ENCODE measurements at regions not wholly inside any gene's neighbourhood (a gene's known extent, or its start where the extent isn't known, plus 50 kb on each side); places are given as distances from the start of the nearest gene placed in this dataset.
"Not testable (repeated sequence)": the region's sequence is repeated elsewhere in the genome, so short reads cannot be mapped to it uniquely, and the experiment has no call there.

DNA sequence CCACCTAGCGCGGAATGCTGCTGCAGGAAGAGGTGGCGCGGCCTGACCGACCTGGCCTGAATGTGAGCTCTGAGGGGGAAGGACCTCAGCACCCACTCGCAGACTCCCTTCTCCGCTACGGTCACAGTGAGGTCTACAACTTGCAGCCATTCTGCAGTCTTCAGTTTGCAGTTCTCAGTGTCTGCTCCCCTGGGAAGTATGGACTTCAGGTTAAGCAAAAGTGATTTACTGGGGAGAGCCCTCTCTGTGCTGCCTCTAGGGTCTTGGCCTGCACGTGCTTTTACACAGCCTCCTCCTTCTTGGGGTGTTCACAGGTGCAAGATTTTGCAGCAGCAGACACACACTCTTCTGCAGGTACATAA lies 296.0 kb downstream of the OMA1 start:
- no peak for DNase-seq

DNA sequence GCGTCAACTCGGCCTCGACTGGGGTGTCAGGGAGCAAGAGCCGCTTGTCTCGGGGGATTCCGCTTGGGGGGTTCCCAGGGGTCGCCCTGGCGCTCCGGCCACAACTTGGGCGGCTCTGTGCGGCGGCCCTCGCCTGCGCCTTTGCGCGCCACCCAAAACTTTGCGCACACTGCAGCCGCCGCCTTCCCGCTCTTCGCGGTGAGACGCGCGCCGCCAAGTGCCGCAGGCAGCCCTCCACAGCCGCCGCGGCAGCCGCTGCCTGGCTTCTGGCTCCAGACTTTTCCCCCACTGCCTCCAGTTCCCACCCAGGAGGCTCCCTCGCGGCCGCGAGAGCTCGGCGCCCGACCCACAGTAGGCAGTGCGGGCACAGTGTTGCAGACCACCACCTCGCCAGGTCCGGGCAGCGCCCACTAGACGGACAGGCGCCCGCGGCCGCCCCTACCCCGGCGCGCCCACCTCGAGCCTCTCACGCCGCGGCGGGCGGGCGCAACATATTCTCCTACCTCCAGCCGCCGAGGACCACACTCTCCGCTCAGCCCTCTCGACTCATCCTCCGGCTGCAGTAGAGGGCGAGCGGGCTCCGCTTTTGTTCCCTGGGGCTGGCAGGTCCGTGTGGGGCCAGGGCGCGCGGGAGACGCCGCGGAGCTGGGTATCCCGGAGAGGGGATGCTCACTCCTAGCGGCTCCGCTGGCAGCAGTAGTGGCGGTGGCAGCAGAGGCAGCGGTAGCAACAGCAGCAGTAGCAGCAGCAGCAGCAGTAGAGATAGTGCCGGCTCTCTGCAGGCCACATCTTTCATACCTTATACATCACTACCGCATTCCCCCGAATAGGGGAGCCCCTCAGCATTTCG lies 296.6 kb downstream of the OMA1 start:
- peak; percentile 25 for DNase-seq

DNA sequence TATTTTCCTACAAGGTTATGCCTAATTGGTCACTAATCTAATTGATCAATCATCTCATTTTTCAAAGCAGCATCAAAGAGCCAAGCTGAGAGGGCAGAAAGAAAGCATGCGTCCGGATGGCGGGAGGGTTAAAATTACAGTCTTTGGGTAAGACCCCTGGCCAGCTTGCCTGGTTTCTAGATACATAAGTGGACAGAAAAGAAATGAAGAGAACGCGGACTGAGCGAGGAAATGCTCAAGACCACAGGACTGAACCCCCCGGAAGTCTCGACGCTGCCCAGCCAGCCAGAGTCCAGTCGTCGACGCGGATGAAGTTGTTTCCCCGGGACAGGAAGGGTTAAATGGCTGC lies 297.2 kb downstream of the OMA1 start:
- DNase-seq, result no peak

DNA sequence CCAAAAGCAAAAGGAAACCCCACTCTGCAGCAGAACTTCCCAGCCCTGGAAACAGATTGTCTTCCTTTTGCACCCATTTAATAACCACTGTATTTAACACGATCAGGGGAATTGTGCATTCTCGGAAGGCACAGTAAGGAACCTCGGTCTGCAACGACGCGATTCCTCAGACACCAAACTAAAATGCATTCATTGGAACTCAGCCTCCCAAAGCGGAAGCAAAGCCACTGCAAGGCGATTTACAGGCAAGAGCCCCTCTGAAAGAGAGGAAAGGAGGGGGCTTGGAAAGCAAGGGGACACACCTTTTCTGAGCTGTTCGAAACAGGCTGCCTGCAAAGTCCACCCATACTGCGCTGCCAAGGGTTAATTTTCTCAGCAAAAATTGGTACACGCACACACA lies 297.7 kb downstream of the OMA1 start:
- no peak for DNase-seq

DNA sequence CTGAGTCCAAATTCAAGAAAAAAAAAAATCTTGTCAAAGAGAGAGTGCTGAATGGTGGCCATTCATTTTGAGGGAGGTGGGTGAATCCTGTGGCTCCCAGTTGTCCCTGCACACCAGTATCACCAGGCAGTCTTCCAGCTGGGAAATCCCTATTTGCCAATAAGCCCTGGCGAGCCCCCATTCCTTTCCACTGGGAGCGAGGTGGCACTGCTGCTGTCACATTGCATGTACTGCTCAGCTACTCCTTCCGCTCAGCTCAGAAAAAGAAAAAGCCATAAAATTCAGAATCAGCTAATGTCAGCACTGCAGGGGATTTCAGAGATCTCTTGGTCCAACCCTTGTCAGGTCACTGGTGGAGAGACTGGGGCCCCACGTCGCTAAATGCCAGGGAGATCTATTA lies 298.5 kb downstream of the OMA1 start:
- DNase-seq, result no peak

DNA sequence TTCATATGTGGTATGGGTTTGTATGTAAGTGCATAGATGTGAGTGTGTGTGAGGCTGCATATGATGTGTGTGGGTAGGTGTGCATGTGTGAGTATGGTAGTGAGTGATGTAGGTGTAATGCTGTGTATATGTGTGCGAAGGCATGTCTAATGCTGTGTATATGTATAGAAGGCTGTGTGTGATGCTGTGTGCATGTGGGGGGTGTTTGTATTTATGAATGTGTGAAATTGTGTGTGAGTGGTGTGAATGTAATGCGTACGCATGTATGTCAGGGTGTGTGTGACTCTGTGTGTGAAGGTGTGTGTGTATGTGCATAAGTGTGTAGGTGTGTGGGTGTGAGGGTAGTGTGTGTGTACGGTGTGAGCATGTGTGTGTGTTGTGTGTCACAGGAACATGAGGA lies 300.0 kb downstream of the OMA1 start:
- no peak for DNase-seq

DNA sequence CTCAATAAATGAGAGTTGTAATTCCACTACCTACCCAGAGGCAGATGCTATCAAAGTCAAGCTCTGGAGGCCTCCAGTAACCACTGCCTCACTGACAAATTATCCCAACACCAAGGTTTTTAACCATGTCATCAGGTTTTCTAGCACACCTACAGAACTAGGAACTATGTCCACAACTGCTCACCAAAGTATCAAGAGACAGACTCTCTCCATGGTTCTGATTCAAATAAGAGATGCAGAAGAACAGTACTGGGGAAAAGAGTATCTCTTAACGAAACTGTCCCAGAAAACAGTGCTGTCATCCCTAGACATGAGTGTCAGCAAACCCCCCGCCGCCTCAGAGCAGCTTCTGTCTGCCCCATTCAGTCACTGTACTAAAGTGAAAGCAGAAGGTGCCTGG lies 301.7 kb downstream of the OMA1 start:
- no peak for DNase-seq

DNA sequence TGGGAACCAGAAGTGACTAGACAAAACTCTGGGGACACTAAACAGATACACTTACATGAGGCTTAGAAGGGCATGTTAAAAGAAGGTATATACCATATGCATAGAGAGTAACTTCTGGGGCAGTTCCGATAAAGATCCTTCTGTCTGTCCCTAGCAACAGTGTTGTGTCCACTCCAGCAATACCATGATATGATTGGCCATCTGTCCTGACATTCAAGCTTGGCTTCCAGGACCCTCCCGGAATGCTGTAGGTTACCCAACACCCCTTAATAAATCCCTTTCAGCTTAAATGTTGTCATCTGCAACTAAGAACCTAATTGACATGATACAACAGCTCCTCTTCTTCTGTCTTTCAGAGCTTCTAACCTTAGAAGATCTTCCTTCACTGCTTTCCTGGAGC lies 307.7 kb downstream of the OMA1 start:
- DNase-seq, result no peak

DNA sequence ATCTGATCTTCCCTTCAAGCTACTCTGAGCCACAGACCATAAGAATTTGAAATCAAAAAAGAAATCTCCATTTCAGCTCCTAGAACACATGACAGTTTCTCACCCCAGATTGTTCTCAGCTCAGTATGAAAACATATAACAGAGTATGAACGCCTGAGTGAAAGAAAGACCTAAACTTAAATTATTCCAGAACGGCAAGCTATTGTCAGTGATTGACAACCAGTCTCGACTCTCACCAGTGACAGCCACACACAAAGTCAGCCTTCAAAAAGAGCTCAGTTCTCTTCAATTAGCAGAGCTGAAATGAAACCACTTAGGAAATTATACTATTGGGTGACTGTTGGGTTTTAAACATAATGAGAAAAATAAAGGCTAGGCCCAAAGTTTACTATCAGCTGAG lies 312.8 kb downstream of the OMA1 start:
- no peak for DNase-seq

DNA sequence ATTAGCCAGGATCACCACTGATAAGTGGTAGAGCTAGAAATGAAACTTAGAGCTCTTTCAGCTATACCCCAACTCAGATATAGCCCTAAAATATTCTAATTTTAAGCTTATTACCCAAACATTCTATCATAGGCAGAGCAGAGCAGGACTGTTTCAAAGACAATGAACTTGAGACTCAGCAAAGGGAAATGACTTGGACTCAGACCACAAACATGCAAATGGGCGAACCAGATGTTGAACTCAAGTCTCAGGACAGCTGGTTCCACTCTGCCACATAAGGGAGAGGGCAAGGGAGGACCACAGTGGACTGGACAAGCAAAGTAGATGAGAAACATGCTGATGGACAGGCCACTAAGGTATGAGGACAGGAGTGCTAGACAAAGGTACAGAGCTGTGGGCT lies 315.3 kb downstream of the OMA1 start:
- DNase-seq, result no peak

DNA sequence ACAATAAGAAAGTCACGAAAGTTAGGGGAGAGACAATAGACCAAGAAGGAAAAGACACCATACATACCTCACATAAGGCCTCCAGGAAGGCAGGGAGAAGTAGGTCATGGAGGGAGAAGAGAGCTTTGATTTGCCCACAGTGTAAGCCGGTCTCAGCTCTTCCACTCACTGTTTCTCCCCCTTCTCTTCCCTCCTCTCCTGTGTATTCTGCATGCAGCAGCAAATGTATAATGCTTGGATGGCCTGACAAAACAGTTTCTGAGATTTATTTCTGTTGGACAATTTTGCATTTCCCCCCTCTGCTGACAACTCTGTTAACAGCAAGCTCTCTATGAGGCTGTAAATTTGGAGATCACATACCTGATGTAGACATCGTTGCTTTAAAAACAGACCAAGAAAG lies 318.9 kb downstream of the OMA1 start:
- no peak for DNase-seq

DNA sequence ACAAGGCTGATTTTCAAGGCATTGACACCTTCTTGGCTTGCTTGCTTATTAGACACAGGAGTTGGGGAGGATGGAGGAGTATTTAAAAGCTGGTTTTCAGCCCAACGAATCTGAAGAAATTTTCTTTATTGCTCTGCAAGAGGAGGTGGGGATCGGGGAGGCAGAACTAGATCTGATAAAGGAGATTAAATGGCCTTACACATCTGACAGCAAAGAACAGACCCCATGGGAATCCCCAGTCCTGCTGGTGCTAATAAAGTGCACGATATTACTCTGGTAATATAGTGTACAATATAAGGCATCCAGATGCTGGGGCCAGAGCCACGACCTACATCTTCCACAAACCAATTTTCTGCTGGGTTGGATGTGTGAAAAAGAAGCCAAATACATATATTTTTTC lies 323.0 kb downstream of the OMA1 start:
- no peak for DNase-seq

DNA sequence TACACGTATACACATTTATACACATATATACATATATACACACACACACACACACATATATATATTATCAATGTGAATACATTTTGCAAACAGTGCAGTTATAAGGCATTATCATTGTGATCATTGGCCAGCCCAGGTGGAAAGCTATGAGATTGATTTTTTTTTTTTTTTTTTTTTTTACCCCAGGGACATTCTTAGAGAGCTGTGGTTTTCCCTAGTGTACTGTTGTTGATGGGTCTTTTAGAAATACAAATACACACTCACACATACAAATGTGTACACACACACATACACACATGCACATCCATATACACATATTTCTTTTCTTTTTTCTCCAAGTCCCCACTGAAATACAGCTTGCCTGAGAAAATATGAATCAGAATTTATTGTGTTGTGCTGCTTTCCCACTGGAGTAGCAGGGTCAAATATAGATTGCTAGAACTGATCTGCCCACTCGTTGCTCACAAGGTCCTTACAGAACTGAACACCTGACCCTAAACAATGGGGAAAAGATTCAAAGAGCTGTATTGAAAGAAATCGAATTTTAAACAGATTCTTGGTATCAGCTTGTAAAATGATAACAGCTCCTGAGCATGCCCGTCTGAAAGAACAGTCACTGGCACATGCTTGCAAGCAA lies 325.6 kb downstream of the OMA1 start:
- no peak for DNase-seq

DNA sequence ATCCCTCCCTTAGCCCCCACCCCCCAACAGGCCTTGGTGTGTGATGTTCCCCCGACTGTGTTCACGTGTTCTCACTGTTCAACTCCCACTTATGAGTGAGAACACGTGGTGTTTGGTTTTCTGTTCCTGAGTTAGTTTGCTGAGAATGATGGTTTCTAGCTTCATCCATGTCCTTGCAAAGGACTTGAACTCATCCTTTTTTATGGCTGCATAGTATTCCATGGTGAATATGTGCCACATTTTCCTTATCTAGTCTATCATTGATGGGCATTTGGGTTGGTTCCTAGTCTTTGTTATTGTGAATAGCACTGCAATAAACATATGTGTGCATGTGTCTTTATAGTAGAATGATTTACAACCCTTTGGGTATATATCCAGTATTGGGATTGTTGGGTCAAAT lies 330.4 kb downstream of the OMA1 start:
- not testable (repeated sequence) for DNase-seq

DNA sequence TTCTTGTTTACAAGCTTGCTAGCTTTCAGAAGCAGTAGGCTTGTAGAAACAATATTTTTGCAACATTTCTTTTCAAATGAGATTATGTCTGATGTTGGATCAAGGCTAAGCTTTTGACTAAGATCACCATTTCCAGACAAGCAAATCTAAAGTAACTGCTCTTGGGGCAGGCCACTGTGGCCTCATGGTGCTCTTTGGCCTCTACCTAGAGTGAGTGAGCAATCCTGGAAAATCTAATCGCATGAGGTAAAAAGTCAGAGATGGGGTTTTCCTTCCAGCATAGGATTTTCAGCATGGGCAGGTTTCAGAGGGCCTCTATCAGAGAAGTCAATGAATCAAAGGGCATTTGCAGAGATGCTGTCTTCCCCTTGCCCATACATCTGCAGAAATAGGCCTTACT lies 331.9 kb downstream of the OMA1 start:
- no peak for DNase-seq

DNA sequence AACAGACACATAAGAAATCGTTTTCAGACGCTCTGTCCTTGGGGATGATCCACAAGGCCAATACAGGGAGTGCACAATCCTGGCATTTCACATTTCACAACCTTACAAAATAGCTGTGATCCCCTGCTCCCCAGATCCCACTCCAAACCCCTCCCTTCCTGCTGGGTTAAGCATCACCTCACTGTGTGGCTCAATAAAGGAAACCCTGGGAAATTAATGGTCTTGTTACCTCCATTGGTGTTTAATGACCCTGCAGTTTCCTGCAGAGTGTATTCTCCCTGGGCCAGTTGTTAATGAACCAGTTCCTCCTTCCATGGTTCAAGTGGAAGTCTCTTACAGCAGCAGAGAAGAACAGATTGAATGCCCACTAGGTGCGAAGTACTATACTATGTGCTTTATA lies 334.7 kb downstream of the OMA1 start:
- DNase-seq, result no peak

DNA sequence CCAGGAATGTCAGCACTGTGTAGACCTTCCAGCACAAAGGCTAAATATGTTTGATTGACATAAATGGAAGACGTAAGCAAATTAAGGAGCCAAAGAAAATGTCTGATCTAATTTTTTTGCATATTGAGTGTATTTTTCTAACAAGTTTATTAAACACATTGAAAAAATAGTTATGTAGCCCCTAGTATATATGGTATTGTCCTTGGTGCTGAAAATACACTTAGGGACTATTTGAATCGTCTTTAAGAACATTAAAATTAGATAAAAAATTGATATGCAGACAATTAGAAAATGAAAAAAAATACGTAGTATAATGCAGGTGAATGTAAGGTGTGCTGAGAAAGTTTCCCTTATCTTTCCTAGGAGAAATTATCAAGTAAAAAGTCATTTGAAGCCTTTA lies 337.0 kb downstream of the OMA1 start:
- DNase-seq, result no peak

DNA sequence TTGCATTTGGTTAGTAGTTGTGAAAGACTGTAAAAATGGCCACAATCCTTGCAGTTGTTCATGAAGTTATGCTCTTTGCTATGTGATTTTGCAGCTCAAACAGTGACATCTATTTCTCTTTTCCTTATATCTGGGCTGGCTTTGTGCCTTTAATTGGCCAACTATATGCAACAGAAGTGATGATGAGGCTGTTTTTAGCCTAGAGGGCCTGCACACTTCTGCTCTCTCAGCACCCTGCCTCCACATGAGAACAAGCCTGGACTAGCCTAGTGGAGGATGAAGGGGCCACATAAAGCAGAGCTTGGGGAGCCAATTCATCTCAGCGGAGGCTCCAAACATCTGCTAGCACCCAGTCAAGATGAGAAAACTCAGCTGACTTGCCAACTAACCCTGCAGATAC lies 339.8 kb downstream of the OMA1 start:
- DNase-seq, result no peak

DNA sequence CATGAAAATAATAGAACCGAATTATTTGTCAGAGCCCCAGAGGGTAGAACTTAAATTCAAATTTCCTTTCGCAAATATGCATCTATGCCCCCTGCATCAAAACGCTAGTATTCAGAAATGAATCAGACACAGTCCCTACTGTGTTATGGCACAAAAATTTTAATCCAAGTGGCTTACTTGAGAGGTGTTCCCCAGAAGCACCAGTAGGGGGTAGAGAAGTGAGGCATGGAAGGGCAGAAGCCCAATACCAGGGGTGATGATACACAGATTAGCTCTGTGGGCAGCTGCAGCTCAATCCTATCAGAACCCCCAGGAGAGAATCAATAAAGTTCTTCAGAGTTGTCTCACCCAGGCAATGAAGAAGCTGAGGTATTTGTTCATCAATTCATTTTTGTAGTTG lies 342.2 kb downstream of the OMA1 start:
- DNase-seq, result peak; percentile 1

DNA sequence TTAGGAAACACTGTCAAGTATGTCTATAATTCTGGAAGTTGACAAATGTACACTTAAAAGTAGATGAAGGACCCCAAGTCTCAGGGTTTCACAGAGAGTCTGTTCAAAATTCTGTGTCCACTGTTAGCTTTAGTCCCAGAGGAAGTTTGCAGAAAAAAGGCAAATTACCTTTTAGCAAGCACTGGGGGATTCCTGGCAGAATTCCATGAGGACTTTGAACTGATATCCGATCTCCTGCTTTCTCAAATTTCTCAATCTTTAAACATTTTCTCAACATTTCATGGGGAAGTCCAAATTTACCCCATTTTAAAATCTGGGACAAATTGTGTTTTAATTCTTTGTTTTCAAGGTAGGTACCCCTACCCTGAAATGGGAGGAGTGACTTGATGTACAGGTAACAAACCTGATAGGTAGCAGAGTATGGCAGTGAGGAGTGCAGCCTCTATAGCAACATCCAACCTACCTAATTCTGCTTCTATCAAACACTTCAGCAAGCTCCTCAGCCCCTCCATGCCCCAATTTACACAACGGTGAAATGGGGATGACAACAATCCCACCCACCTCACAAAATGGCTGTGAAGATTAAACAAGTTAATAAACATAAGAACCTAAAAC lies 344.9 kb downstream of the OMA1 start:
- no peak for DNase-seq

DNA sequence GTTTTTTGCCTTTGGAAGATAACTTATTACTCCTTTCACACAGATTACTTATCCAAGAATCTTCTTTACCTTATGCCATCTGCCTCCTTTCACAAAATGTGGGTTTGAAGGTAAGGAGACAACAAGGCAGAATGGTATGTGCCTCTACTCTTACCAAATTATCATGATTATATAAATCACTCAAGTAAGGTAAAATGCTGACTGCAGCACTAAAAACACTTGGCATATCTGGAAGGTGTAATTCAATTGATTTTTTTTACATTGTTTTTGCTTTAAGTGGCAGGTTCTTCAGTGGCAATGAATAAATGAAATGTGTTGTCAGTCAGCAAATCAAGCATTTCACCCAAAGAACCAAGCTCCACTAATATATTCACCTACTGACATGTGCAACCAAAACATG lies 346.1 kb downstream of the OMA1 start:
- no peak for DNase-seq

DNA sequence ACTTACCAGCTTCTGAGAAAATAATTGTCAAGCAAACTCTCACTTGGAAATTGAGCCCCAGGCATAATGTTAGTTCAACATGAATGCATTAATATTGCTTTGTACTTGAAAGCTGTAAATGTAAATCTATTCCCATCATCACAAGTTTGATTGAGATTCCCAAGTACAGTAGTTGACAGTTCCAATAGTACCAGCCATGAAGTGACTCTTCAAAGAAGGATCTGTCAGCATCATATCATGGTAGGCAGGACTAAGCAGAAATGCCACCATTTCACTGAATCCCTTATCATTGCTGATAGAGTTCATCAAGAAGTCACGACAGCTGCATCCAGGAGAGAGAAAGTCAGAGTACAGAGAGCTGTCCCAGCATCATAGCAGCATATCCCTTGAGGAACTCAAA lies 348.7 kb downstream of the OMA1 start:
- DNase-seq, result no peak

DNA sequence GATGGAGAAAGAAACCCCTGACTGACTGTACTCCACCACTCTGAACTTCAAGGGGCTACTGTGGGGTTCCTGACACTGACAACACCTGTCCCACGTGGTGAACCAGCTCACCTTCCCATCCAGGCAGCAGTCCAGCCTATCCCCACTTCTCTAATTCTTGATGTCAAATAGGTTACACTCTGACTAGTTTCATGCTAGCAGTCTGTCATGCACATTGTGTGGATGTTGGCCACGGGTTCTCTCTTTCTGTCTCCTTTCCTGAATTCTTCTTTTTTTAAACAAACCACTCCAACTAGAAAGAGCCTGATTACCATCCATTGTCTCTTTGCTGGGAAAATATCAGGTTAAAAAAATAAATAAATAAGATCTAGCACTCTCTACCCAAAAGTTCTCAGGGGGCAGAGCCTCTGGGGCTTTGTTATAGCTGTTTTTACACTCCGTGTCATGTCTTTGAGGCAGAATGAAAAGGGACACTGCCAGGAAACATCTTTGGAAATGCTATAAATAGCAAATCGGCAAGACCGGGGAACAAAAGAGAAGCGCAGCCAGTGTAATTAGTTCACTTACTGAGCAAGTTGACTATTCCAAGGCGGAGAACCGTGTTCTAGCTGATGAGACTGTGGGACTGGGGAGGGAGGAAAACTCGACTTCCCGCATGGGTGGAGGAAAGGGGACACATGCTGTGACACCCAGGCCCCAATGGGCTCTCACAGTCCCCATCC lies 356.1 kb downstream of the OMA1 start:
- no peak for DNase-seq

DNA sequence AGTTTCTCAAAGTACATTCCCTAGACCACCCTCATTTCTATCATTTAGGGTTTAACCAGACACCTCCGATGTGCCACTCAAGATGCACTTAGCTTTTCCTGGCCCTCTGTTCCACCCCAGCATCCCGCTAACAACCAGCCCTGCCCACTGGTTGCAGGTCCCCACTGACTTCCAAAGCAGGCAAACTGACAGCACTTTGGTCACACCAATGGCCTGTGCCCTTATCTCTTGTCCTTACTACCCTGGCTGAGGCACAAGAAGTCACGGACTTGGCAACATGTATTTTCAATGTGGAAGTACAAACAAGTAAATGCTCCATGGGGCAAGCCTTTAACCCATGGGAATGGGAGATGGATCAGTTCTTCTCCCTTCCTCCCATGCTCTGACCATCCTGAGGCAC lies 357.1 kb downstream of the OMA1 start:
- no peak for DNase-seq

All from activated CD4-positive, alpha-beta T cell treated with anti-CD3 and anti-CD28 coated beads, Interleukin-2, Interleukin-6, amounts not matched to agents 100 ng/mL and 50 ng/mL, durations not matched to agents 16 hours and 8 hours (primary cell).